MCF 10A (cell line): ENCODE measurements at regions not wholly inside any gene's neighbourhood (a gene's known extent, or its start where the extent isn't known, plus 50 kb on each side); places are given as distances from the start of the nearest gene placed in this dataset.

Experiments
- BruUV-seq: library from RNA; stranded (reverse); fragments of 400-500 nt; replicated peaks from 2 replicates; lab custom pipeline; 2021; lab: Mats Ljungman, UMichigan
- CTCF ChIA-PET: fragments of 300-600 bp; sonication (Branson Sonifier 250); formaldehyde crosslinking; extraction: SDS; loops from one replicate; lab custom pipeline; 2021; ENCODE audit warnings: antibody characterized with exemption, inconsistent platforms; lab: Yijun Ruan, JAX
- POLR2A ChIA-PET: fragments of 300-600, 350-650 bp; sonication (Branson Sonifier 250); formaldehyde crosslinking; extraction: SDS; loops from one replicate; lab custom pipeline; 2020; ENCODE audit warnings: antibody characterized with exemption, inconsistent platforms; lab: Yijun Ruan, JAX
- DNase-seq: peaks from one replicate; pipeline ENCODE4 v3.0.0-alpha.2; 2018; ENCODE audit not compliant: unreplicated experiment
- H3K27ac Mint-ChIP-seq: one replicate; pipeline ENCODE4 v1.8.0; 2022; ENCODE audit warnings: mild to moderate bottlenecking, low read depth, mixed read lengths; ENCODE audit not compliant: unreplicated experiment
- H3K27me3 Mint-ChIP-seq: one replicate; pipeline ENCODE4 v1.8.0; 2022; ENCODE audit warnings: mixed read lengths; ENCODE audit not compliant: insufficient read depth, unreplicated experiment
- H3K36me3 Mint-ChIP-seq: one replicate; pipeline ENCODE4 v1.8.0; 2022; ENCODE audit warnings: mild to moderate bottlenecking, moderate library complexity, mixed read lengths; ENCODE audit not compliant: insufficient read depth, unreplicated experiment
- H3K4me1 Mint-ChIP-seq: one replicate; pipeline ENCODE4 v1.8.0; 2022; ENCODE audit warnings: mixed read lengths; ENCODE audit not compliant: insufficient read depth, unreplicated experiment
- H3K4me3 Mint-ChIP-seq: one replicate; pipeline ENCODE4 v1.8.0; 2022; ENCODE audit warnings: mild to moderate bottlenecking, moderate library complexity, mixed read lengths; ENCODE audit not compliant: unreplicated experiment
- H3K9me3 Mint-ChIP-seq: one replicate; pipeline ENCODE4 v1.8.0; 2022; ENCODE audit warnings: mixed read lengths; ENCODE audit not compliant: unreplicated experiment
- CTCF ChIP-seq: fragments of 200-600 bp; IDR thresholded peaks from one replicate; pipeline ENCODE4 v1.8.0; 2022; ENCODE audit warnings: antibody characterized with exemption, mild to moderate bottlenecking; ENCODE audit not compliant: unreplicated experiment
- intact Hi-C: fragments of 100-400 bp; cut with micrococcal nuclease; formaldehyde crosslinking; loops from 2 replicates; pipeline ENCODE4 v1.14.1; 2022

GRCh38 chr20:52892023-52892422 is 80.1 kb upstream of the TSHZ2 start:
- BruUV-seq = no TSS peak
- TF ChIP-seq CTCF = no peak
- ChIA-PET POLR2A (no interaction called here), CTCF (interaction anchor here (0.6 kb wide), 1 partner anchor 359 kb away, joined by 4 read pairs; no protein-coding TSS in a partner anchor)
- peaks cover 7% of the 10 kb centered on the region for H3K4me1 Mint-ChIP-seq
- no peaks in the 10 kb centered on the region for H3K27me3 Mint-ChIP-seq
- no peaks in the 10 kb centered on the region for H3K9me3 Mint-ChIP-seq
- H3K36me3 Mint-ChIP-seq = no peaks in the 10 kb centered on the region
- DNase-seq = no peak
- no peak overlapping the region for H3K4me3 Mint-ChIP-seq
- intact Hi-C loops = no loop called here
- no peak overlapping the region for H3K27ac Mint-ChIP-seq

GRCh38 chr20:52890130-52890529 is 82.0 kb upstream of the TSHZ2 start:
- H3K27ac Mint-ChIP-seq = no peak overlapping the region
- CTCF ChIA-PET = interaction anchor here (0.6 to 1.1 kb wide), 2 partner anchors 12 to 1026 kb away, joined by 3 read pairs; no protein-coding TSS in a partner anchor
- H3K27me3 Mint-ChIP-seq = no peaks in the 10 kb centered on the region
- intact Hi-C loops = no loop called here
- no peak for TF ChIP-seq CTCF
- no peak for DNase-seq
- no peaks in the 10 kb centered on the region for H3K36me3 Mint-ChIP-seq
- H3K4me1 Mint-ChIP-seq = no peaks in the 10 kb centered on the region
- POLR2A ChIA-PET = no interaction called here
- H3K9me3 Mint-ChIP-seq = no peaks in the 10 kb centered on the region
- H3K4me3 Mint-ChIP-seq = no peak overlapping the region
- no TSS peak for BruUV-seq

DNA sequence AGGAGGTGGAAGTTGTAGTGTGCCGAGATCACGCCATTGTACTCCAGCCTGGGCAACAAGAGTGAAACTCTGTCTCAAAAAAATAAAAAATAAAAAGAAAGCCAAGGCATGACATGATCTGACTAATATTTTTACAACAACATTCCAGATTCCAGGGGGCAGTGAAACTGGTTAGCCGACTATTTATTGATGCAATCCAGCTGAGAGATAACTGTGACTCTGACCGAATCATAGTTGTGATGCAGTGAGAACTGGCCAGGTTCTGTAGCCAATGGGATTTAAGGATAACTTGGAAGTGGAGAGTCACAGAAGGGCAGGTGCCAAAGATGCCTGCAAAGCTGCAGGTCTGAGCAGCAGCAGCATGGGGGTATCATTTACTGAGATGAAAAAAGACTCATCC is 82.9 kb upstream of the TSHZ2 start:
- POLR2A ChIA-PET = no interaction called here
- TF ChIP-seq CTCF = no peak

DNA sequence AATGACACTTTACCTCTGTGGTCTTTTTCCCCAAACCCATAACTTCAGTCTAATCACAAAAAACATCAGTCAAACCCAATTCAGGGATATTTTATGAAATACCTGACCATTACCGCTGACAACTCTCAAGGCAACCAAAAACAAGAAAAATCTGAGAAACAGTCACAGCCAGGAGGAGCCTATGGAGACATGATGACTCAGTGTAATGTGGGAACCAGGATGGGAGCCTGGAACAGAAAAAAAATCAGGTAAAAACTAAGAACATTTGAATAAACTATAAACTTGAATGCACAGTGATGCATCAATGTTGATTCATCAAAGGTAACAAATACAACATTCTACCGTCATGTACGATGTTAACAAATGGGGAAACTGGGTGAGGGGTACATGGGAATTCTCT is 84.1 kb upstream of the TSHZ2 start:
- POLR2A ChIA-PET = interaction anchor here (0.9 kb wide), 1 partner anchor 28 kb away, joined by 4 read pairs; no protein-coding TSS in a partner anchor

More for the DNA sequence above, 82.9 kb upstream of the TSHZ2 start:
- H3K4me3 Mint-ChIP-seq = no peak overlapping the region
- H3K4me1 Mint-ChIP-seq = no peaks in the 10 kb centered on the region
- H3K27me3 Mint-ChIP-seq = no peaks in the 10 kb centered on the region
- H3K27ac Mint-ChIP-seq = no peak overlapping the region
- BruUV-seq = no TSS peak
- DNase-seq = no peak
- H3K36me3 Mint-ChIP-seq = no peaks in the 10 kb centered on the region
- no peaks in the 10 kb centered on the region for H3K9me3 Mint-ChIP-seq
- intact Hi-C loops = no loop called here
- CTCF ChIA-PET = interaction anchor here (0.7 kb wide), 1 partner anchor 17 kb away, joined by 3 read pairs; no protein-coding TSS in a partner anchor

More for the DNA sequence above, 84.1 kb upstream of the TSHZ2 start:
- no peak for TF ChIP-seq CTCF
- no TSS peak for BruUV-seq
- Mint-ChIP-seq H3K27me3 (no peaks in the 10 kb centered on the region), H3K4me1 (no peaks in the 10 kb centered on the region), H3K9me3 (no peaks in the 10 kb centered on the region), H3K27ac (no peak overlapping the region), H3K4me3 (no peak overlapping the region), H3K36me3 (no peaks in the 10 kb centered on the region)
- DNase-seq = no peak
- CTCF ChIA-PET = interaction anchor here (0.6 kb wide), 1 partner anchor 245 kb away, joined by 3 read pairs; no protein-coding TSS in a partner anchor
- intact Hi-C loops = no loop called here
